ENCODE measurements at regions not wholly inside any gene's neighbourhood (a gene's known extent, or its start where the extent isn't known, plus 50 kb on each side); places are given as distances from the start of the nearest gene placed in this dataset.

DNA sequence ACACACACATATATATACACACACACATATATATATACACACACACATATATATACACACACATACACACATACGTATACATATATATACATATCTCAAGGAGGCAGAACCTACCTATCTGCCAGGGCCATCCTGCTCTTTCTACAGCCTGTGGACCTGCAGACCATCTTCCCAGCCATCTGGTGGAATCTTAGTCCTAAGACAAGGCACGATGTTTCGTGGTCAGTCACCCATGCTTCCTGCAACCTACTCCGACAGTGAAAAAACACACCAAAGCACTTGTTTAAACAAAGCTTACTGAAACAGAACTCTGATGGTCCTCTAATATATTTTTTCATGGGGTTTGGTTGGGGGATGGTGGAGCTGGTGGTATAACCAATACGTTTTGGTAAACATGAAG is 164.2 kb upstream of the ZNF521 start:
- ChIA-PET CTCF (no interaction called here), POLR2A (no interaction called here)
- no peaks in the 10 kb centered on the region for H3K27me3 ChIP-seq (ENCODE audit: control insufficient read depth in 2 of 2, insufficient read depth in 2 of 2, low read length in 2 of 2)
- H4K20me1 ChIP-seq (replicated peaks; ENCODE audit: control insufficient read depth, extremely low read depth, insufficient read depth, low read length): no peaks in the 10 kb centered on the region
- no peak overlapping the region for H3K4me3 ChIP-seq (replicated peaks in 1 of 3; ENCODE audit: insufficient read depth in 1 of 3, low read depth in 1 of 3, low read length in 3 of 3)
- H3K9me3 ChIP-seq (replicated peaks; ENCODE audit: control insufficient read depth, insufficient read depth, low read length): no peaks in the 10 kb centered on the region
- no peak overlapping the region for H3K9ac ChIP-seq (replicated peaks; ENCODE audit: extremely low read depth, insufficient read depth, low read length)
- no peaks in the 10 kb centered on the region for H3K9me1 ChIP-seq (replicated peaks; ENCODE audit: control insufficient read depth, extremely low read depth, insufficient read depth, low read length)
- intact Hi-C loops (cut with micrococcal nuclease) (loop anchor here (5.0 kb wide), 1 partner anchor 639 kb away; no protein-coding TSS in a partner anchor), dilution Hi-C loops (cut with MboI; ENCODE audit: extremely low pct_ligation_motif_present, low sequenced_read_pairs) (no loop called here)
- FAIRE-seq (no peak), DNase-seq (ENCODE audit: low read depth, low spot score) (peak; percentile 10)
- H3K36me3 ChIP-seq (ENCODE audit: control insufficient read depth in 2 of 2, extremely low read depth in 1 of 2, insufficient read depth in 2 of 2, low read length in 2 of 2): no peaks in the 10 kb centered on the region
- H3K27ac ChIP-seq (ENCODE audit: insufficient read depth, low read depth, low read length): no peak overlapping the region
- TF ChIP-seq, protein P1, sequence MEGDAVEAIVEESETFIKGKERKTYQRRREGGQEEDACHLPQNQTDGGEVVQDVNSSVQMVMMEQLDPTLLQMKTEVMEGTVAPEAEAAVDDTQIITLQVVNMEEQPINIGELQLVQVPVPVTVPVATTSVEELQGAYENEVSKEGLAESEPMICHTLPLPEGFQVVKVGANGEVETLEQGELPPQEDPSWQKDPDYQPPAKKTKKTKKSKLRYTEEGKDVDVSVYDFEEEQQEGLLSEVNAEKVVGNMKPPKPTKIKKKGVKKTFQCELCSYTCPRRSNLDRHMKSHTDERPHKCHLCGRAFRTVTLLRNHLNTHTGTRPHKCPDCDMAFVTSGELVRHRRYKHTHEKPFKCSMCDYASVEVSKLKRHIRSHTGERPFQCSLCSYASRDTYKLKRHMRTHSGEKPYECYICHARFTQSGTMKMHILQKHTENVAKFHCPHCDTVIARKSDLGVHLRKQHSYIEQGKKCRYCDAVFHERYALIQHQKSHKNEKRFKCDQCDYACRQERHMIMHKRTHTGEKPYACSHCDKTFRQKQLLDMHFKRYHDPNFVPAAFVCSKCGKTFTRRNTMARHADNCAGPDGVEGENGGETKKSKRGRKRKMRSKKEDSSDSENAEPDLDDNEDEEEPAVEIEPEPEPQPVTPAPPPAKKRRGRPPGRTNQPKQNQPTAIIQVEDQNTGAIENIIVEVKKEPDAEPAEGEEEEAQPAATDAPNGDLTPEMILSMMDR (IDR thresholded peaks at IDR 0.05; ENCODE audit: extremely low read depth in 1 of 2, insufficient read depth in 1 of 2, low read depth in 1 of 2, low read length in 2 of 2): no peak
- TF ChIP-seq GATA2 (IDR thresholded peaks at IDR 0.05; ENCODE audit: insufficient read depth, insufficient read length, low read depth, low read length) (no peak), POLR2AphosphoS5 (IDR thresholded peaks at IDR 0.05; ENCODE audit: insufficient read depth, low read depth, low read length) (no peak)
- H3K79me2 ChIP-seq (ENCODE audit: control insufficient read depth, insufficient read depth, low read length): no peaks in the 10 kb centered on the region
- no TSS peak for BruUV-seq (replicated peaks)
- no peak overlapping the region for H2AFZ ChIP-seq (ENCODE audit: low read depth, low read length)
- H3K4me1 ChIP-seq (ENCODE audit: control insufficient read depth, extremely low read depth, insufficient read depth, low read length): peaks cover 37% of the 10 kb centered on the region
- H3K4me2 ChIP-seq (ENCODE audit: insufficient read depth, low read length): no peak overlapping the region

DNA sequence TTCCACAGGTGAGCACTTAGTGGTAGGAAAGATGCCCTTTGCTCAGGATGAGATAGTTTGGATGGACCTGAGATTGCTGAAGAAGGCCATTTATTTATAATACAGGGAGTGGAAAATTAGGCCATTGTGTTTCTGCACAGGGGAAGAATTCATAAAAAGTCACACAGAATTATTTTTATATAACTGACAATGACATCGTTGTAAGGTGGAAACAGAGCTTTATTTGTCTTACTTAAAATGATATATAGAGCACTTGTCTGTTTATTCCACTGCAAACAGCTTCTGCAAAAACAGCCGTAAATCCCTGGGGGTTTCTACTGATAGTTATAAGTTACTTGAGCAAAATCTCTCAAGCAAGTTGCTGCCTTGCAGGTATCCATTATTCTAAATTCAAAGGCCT is 158.1 kb upstream of the ZNF521 start:
- no peak overlapping the region for H2AFZ ChIP-seq (ENCODE audit: low read depth, low read length)
- H3K4me1 ChIP-seq (ENCODE audit: control insufficient read depth, extremely low read depth, insufficient read depth, low read length): peaks cover 6% of the 10 kb centered on the region
- H3K9me3 ChIP-seq (replicated peaks; ENCODE audit: control insufficient read depth, insufficient read depth, low read length): no peaks in the 10 kb centered on the region
- H3K36me3 ChIP-seq (ENCODE audit: control insufficient read depth in 2 of 2, extremely low read depth in 1 of 2, insufficient read depth in 2 of 2, low read length in 2 of 2): no peaks in the 10 kb centered on the region
- ChIA-PET POLR2A (no interaction called here), CTCF (no interaction called here)
- DNase-seq (ENCODE audit: low read depth, low spot score): no peak
- no peak overlapping the region for H3K9ac ChIP-seq (replicated peaks; ENCODE audit: extremely low read depth, insufficient read depth, low read length)
- no peaks in the 10 kb centered on the region for H4K20me1 ChIP-seq (replicated peaks; ENCODE audit: control insufficient read depth, extremely low read depth, insufficient read depth, low read length)
- no peak overlapping the region for H3K4me3 ChIP-seq (replicated peaks in 1 of 3; ENCODE audit: insufficient read depth in 1 of 3, low read depth in 1 of 3, low read length in 3 of 3)
- H3K27ac ChIP-seq (ENCODE audit: insufficient read depth, low read depth, low read length): no peak overlapping the region
- no peaks in the 10 kb centered on the region for H3K9me1 ChIP-seq (replicated peaks; ENCODE audit: control insufficient read depth, extremely low read depth, insufficient read depth, low read length)
- intact Hi-C loops (cut with micrococcal nuclease) (no loop called here), dilution Hi-C loops (cut with MboI; ENCODE audit: extremely low pct_ligation_motif_present, low sequenced_read_pairs) (no loop called here)
- FAIRE-seq: no peak
- no peaks in the 10 kb centered on the region for H3K79me2 ChIP-seq (ENCODE audit: control insufficient read depth, insufficient read depth, low read length)
- TF ChIP-seq, protein P2, sequence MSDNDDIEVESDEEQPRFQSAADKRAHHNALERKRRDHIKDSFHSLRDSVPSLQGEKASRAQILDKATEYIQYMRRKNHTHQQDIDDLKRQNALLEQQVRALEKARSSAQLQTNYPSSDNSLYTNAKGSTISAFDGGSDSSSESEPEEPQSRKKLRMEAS (IDR thresholded peaks at IDR 0.05; ENCODE audit: insufficient read depth, insufficient read length): no peak
- TF ChIP-seq MYC (IDR thresholded peaks at IDR 0.05; ENCODE audit: low read depth, low read length) (no peak), POLR2A (IDR thresholded peaks at IDR 0.05; ENCODE audit: low read depth, low read length) (no peak), EZH2 (IDR thresholded peaks at IDR 0.05; ENCODE audit: borderline replicate concordance, low read depth, low read length, severe bottlenecking) (no peak), GATA2 (IDR thresholded peaks at IDR 0.05; ENCODE audit: insufficient read depth, insufficient read length, low read depth, low read length) (no peak), FOS (IDR thresholded peaks at IDR 0.05; ENCODE audit: borderline replicate concordance, insufficient read depth, low read length) (no peak), JUN (IDR thresholded peaks at IDR 0.05; ENCODE audit: borderline replicate concordance, insufficient read depth, insufficient read length, low read depth) (no peak), POLR2AphosphoS5 (IDR thresholded peaks at IDR 0.05; ENCODE audit: insufficient read depth, low read depth, low read length) (no peak)
- TF ChIP-seq, protein P1 (IDR thresholded peaks at IDR 0.05; ENCODE audit: extremely low read depth in 1 of 2, insufficient read depth in 1 of 2, low read depth in 1 of 2, low read length in 2 of 2): no peak
- BruUV-seq (replicated peaks): no TSS peak
- no peak overlapping the region for H3K4me2 ChIP-seq (ENCODE audit: insufficient read depth, low read length)
- H3K27me3 ChIP-seq (ENCODE audit: control insufficient read depth in 2 of 2, insufficient read depth in 2 of 2, low read length in 2 of 2): no peaks in the 10 kb centered on the region
